ENCODE measurements at regions not wholly inside any gene's neighbourhood (a gene's known extent, or its start where the extent isn't known, plus 50 kb on each side); places are given as distances from the start of the nearest gene placed in this dataset.

DNA sequence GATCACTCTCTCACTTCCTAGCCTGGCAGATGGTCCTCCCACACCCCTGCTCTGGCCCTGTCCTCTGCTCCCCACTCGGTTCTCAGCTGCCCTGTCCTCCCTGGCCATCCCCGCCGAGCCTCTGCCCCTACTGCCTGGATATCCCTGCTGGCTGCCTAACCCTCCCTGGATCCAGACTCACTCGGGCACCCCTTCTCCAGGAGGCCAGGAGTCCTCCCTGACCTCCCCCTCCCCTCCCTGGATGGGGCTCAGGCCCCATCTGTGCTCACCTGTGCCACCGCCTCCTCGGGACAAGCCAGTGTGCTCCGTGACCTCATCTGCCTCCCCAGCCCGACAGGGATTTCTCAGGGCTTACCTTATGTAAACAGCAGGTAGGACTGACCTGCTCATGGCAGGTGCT, 406.1 kb downstream of the TCERG1L start:
- TF ChIP-seq, protein P1, sequence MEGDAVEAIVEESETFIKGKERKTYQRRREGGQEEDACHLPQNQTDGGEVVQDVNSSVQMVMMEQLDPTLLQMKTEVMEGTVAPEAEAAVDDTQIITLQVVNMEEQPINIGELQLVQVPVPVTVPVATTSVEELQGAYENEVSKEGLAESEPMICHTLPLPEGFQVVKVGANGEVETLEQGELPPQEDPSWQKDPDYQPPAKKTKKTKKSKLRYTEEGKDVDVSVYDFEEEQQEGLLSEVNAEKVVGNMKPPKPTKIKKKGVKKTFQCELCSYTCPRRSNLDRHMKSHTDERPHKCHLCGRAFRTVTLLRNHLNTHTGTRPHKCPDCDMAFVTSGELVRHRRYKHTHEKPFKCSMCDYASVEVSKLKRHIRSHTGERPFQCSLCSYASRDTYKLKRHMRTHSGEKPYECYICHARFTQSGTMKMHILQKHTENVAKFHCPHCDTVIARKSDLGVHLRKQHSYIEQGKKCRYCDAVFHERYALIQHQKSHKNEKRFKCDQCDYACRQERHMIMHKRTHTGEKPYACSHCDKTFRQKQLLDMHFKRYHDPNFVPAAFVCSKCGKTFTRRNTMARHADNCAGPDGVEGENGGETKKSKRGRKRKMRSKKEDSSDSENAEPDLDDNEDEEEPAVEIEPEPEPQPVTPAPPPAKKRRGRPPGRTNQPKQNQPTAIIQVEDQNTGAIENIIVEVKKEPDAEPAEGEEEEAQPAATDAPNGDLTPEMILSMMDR (conservative IDR thresholded peaks at IDR 0.05; ENCODE audit: low read length), result no peak
- TF ChIP-seq EZH2phosphoT487 (IDR thresholded peaks at IDR 0.05; ENCODE audit: borderline replicate concordance), result no peak
